IMR-90 (cell line): ENCODE measurements at regions not wholly inside any gene's neighbourhood (a gene's known extent, or its start where the extent isn't known, plus 50 kb on each side); places are given as distances from the start of the nearest gene placed in this dataset.

Experiments used
- ATAC-seq: fragments of 200-7000 bp; cut with Tn5 transposase; 2 replicates; pipeline ENCODE4 v1.9.1; 2020; ENCODE audit warnings: low read depth, mild to moderate bottlenecking, moderate library complexity
- BruUV-seq: library from RNA; stranded (reverse); fragments of 400-500 nt; replicated peaks from 2 replicates; lab custom pipeline; 2021; lab: Mats Ljungman, UMichigan
- CTCF ChIA-PET: fragments of 300-600 bp; formaldehyde crosslinking; extraction: SDS; loops from one replicate; lab custom pipeline; 2021; ENCODE audit warnings: antibody characterized with exemption; lab: Yijun Ruan, JAX
- POLR2A ChIA-PET: fragments of 300-600 bp; sonication (Branson Sonifier 250); formaldehyde crosslinking; loops from one replicate; lab custom pipeline; 2022; ENCODE audit warnings: antibody characterized with exemption; ENCODE audit not compliant: unreplicated experiment; lab: Charles Lee
- DNase-seq: peaks from one replicate; pipeline ENCODE4 v3.0.0; 2013
- H2AFZ ChIP-seq: replicated peaks from 2 replicates; pipeline ENCODE3; 2013; ENCODE audit warnings: low read length, mild to moderate bottlenecking; ENCODE audit not compliant: poor library complexity
- H2AK5ac ChIP-seq: 2 replicates; pipeline ENCODE4 v1.6.1; 2013; ENCODE audit warnings: low read depth, low read length, inconsistent platforms
- H2AK9ac ChIP-seq: replicated peaks from 2 replicates; pipeline ENCODE3; 2013; ENCODE audit warnings: mild to moderate bottlenecking, low read depth, low read length, moderate library complexity; ENCODE audit not compliant: poor library complexity
- H2BK120ac ChIP-seq: 2 replicates; pipeline ENCODE4 v1.6.1; 2013; ENCODE audit warnings: low read depth, low read length, inconsistent platforms
- H2BK15ac ChIP-seq: 3 replicates; pipeline ENCODE4 v1.6.1; 2013; ENCODE audit warnings: low read depth, low read length, inconsistent platforms
- H2BK20ac ChIP-seq: 2 replicates; pipeline ENCODE4 v1.6.1; 2013; ENCODE audit warnings: low read depth, mild to moderate bottlenecking, inconsistent platforms, low read length, moderate library complexity
- H2BK5ac ChIP-seq: 2 replicates; pipeline ENCODE4 v1.6.1; 2013; ENCODE audit warnings: mild to moderate bottlenecking, low read depth, low read length, inconsistent platforms; ENCODE audit not compliant: poor library complexity, severe bottlenecking
- H3K14ac ChIP-seq: replicated peaks from 2 replicates; pipeline ENCODE4 v1.6.1; 2013; ENCODE audit warnings: low read depth, low read length, inconsistent platforms
- H3K18ac ChIP-seq: 2 replicates; pipeline ENCODE4 v1.6.1; 2013; ENCODE audit warnings: low read depth, low read length, control low read depth
- H3K23ac ChIP-seq: 2 replicates; pipeline ENCODE4 v1.6.1; 2013; ENCODE audit warnings: low read depth, low read length, inconsistent platforms
- H3K27ac ChIP-seq: 2 replicates; pipeline ENCODE4 v1.5.1; 2013; ENCODE audit warnings: mild to moderate bottlenecking, control low read depth, low read length; ENCODE audit not compliant: insufficient read depth
- H3K27me3 ChIP-seq: 2 replicates; pipeline ENCODE4 v1.6.1; 2013; ENCODE audit warnings: low read length; ENCODE audit not compliant: control insufficient read depth, insufficient read depth
- H3K36me3 ChIP-seq: 2 replicates; pipeline ENCODE4 v1.6.1; 2013; ENCODE audit warnings: low read length, mixed read lengths; ENCODE audit not compliant: control insufficient read depth, insufficient read depth
- H3K4ac ChIP-seq: 2 replicates; pipeline ENCODE4 v1.6.1; 2013; ENCODE audit warnings: low read depth, low read length, inconsistent platforms
- H3K4me1 ChIP-seq: 2 replicates; pipeline ENCODE4 v1.6.1; 2013; ENCODE audit warnings: low read length, mixed read lengths; ENCODE audit not compliant: control insufficient read depth, insufficient read depth
- H3K4me2 ChIP-seq: 2 replicates; pipeline ENCODE4 v1.6.1; 2013; ENCODE audit warnings: low read depth, mild to moderate bottlenecking, control low read depth, low read length, moderate library complexity
- H3K4me3 ChIP-seq: 2 replicates; pipeline ENCODE4 v1.5.1; 2013; ENCODE audit warnings: low read depth, mild to moderate bottlenecking, control low read depth, low read length, moderate library complexity; ENCODE audit not compliant: insufficient read depth
- H3K56ac ChIP-seq: 2 replicates; pipeline ENCODE4 v1.6.1; 2013; ENCODE audit warnings: low read length, inconsistent platforms; ENCODE audit not compliant: insufficient read depth; ENCODE audit errors: extremely low read depth
- H3K79me1 ChIP-seq, 2 experiments: 2 replicates each; pipeline ENCODE4 v1.6.1; 2013; ENCODE audit warnings: low read length in 2 of 2, inconsistent platforms in 1 of 2, low read depth in 1 of 2
- H3K9ac ChIP-seq: 2 replicates; pipeline ENCODE4 v1.6.1; 2013; ENCODE audit warnings: low read depth, low read length, control low read depth
- H3K9me1 ChIP-seq: 2 replicates; pipeline ENCODE4 v1.6.1; 2013; ENCODE audit warnings: low read length, inconsistent platforms; ENCODE audit not compliant: insufficient read depth
- H3K9me3 ChIP-seq: 2 replicates; pipeline ENCODE4 v1.6.1; 2013; ENCODE audit warnings: low read length; ENCODE audit not compliant: control insufficient read depth, insufficient read depth
- H4K20me1 ChIP-seq: 2 replicates; pipeline ENCODE4 v1.6.1; 2013; ENCODE audit warnings: low read length, inconsistent platforms; ENCODE audit not compliant: insufficient read depth
- H4K5ac ChIP-seq: 2 replicates; pipeline ENCODE4 v1.6.1; 2013; ENCODE audit warnings: mild to moderate bottlenecking, low read depth, low read length, control low read depth
- H4K8ac ChIP-seq, 2 experiments: 2 replicates each; pipeline ENCODE4 v1.6.1; 2013; ENCODE audit warnings: low read depth in 2 of 2, low read length in 2 of 2, control low read depth in 1 of 2, inconsistent platforms in 1 of 2
- H4K91ac ChIP-seq: 2 replicates; pipeline ENCODE4 v1.6.1; 2013; ENCODE audit warnings: low read depth, low read length, inconsistent platforms; ENCODE audit not compliant: insufficient read depth
- BHLHE40 ChIP-seq: fragments of 150-350 bp; IDR thresholded peaks from 2 replicates; pipeline ENCODE4 v1.6.1; 2016; ENCODE audit warnings: mild to moderate bottlenecking, low read depth, low read length
- CEBPB ChIP-seq: IDR thresholded peaks from 2 replicates; pipeline ENCODE4 v1.6.1; 2012; ENCODE audit warnings: low read depth, low read length, improper control_type of control experiment
- CHD1 ChIP-seq: IDR thresholded peaks from 2 replicates; pipeline ENCODE4 v1.6.1; 2012; ENCODE audit warnings: low read depth, low read length, improper control_type of control experiment
- FOS ChIP-seq: fragments of 150-350 bp; IDR thresholded peaks from 2 replicates; pipeline ENCODE4 v1.6.1; 2016; ENCODE audit warnings: low read depth, low read length
- MAFK ChIP-seq: IDR thresholded peaks from 2 replicates; pipeline ENCODE4 v1.6.1; 2012; ENCODE audit warnings: low read depth, low read length, improper control_type of control experiment
- MAZ ChIP-seq: IDR thresholded peaks from 2 replicates; pipeline ENCODE4 v1.6.1; 2012; ENCODE audit warnings: low read depth, mild to moderate bottlenecking, low read length, improper control_type of control experiment, moderate library complexity, borderline replicate concordance
- MXI1 ChIP-seq: IDR thresholded peaks from 2 replicates; pipeline ENCODE4 v1.6.1; 2012; ENCODE audit warnings: low read depth, mild to moderate bottlenecking, low read length, moderate library complexity, borderline replicate concordance
- NFE2L2 ChIP-seq: fragments of 150-350 bp; IDR thresholded peaks from 2 replicates; pipeline ENCODE4 v1.6.1; 2016; ENCODE audit warnings: low read depth, mild to moderate bottlenecking, low read length
- RCOR1 ChIP-seq: IDR thresholded peaks from 2 replicates; pipeline ENCODE4 v1.6.1; 2012; ENCODE audit warnings: mild to moderate bottlenecking, low read length, improper control_type of control experiment; ENCODE audit not compliant: insufficient replicate concordance
- RFX5 ChIP-seq: IDR thresholded peaks from 2 replicates; pipeline ENCODE4 v1.8.0; 2012; ENCODE audit warnings: low read depth, mild to moderate bottlenecking, low read length, moderate library complexity
- SMC3 ChIP-seq: fragments of 150-350 bp; IDR thresholded peaks from 2 replicates; pipeline ENCODE4 v1.6.1; 2016; ENCODE audit warnings: low read depth, mild to moderate bottlenecking, antibody characterized with exemption, low read length, moderate library complexity
- WGBS, 2 experiments: methylation state at CpG; one replicate each; pipeline versions ENCODE4 v1.1.5 to v1.1.7; 2013; ENCODE audit warnings: missing lambda C conversion rate in 2 of 2; ENCODE audit not compliant: insufficient read length in 1 of 2; ENCODE audit errors: extremely low coverage in 2 of 2; 5-methylcytosine and 5-hydroxymethylcytosine counted together
- dilution Hi-C: fragments of 300-500 bp; cut with HindIII; formaldehyde crosslinking; loops from one replicate; pipeline ENCODE4 v1.14.3; 2018; ENCODE audit warnings: low sequenced_read_pairs; ENCODE audit not compliant: unreplicated experiment
- in situ Hi-C: fragments of 300-500 bp; cut with MboI; formaldehyde crosslinking; loops from 3 replicates; pipeline ENCODE4 v1.14.3; 2019; ENCODE audit warnings: low sequenced_read_pairs, inconsistent platforms, mixed read lengths
- intact Hi-C: fragments of 100-400 bp; cut with micrococcal nuclease; formaldehyde crosslinking; loops from 2 replicates; pipeline ENCODE4 v1.10.0; 2022
- TF ChIP-seq, protein P1 (sequence below): fragments of 150-350 bp; IDR thresholded peaks from 2 replicates; pipeline ENCODE4 v1.6.1; 2017; ENCODE audit warnings: mild to moderate bottlenecking, antibody characterized with exemption, low read length, low read depth
- TF ChIP-seq, protein P2 (sequence below): conservative IDR thresholded peaks from 2 replicates; pipeline ENCODE4 v1.5.1; 2012; ENCODE audit warnings: mild to moderate bottlenecking, low read depth, low read length, improper control_type of control experiment
- TF ChIP-seq, protein P3 (sequence below): fragments of 150-350 bp; IDR thresholded peaks from 2 replicates; pipeline ENCODE4 v1.6.1; 2016; ENCODE audit warnings: low read depth, mild to moderate bottlenecking, low read length, moderate library complexity, borderline replicate concordance

DNA sequence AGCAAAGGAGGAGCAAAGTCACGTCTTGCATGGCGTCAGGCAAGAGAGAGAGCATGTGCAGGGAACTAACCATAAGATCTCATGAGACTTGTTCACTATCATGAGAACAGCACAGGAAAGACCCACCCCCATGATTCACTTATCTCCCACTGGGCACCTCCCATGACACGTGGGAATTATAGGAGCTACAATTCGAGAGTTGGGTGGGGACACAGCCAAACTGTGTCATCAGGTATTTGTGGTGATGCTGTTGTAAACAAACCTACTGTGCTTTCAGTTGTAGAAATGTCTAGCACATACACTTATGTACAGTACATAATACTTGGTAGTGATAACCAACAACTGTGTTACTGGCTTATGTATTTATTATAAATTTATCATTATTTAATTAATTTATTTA, 128.3 kb downstream of the UTRN start:
- H3K18ac ChIP-seq: peak overlapping the region; percentile 42; the same call in 1 of the 2 replicates
- no peak overlapping the region for H3K14ac ChIP-seq
- BruUV-seq: no TSS peak
- peak; percentile 34 for DNase-seq
- no peaks in the 10 kb centered on the region for H3K36me3 ChIP-seq
- no peak overlapping the region; the same call in 1 of the 2 replicates for H2BK120ac ChIP-seq
- no peak overlapping the region for H4K8ac ChIP-seq
- in situ Hi-C loops (no loop called here), intact Hi-C loops (no loop called here), dilution Hi-C loops (no loop called here)
- peaks cover 21 to 50% of the 10 kb centered on the region in 2 experiments for H3K79me1 ChIP-seq
- POLR2A ChIA-PET: no interaction called here
- CTCF ChIA-PET: no interaction called here
- no peak for ATAC-seq
- H3K27ac ChIP-seq: no peak overlapping the region
- no peak overlapping the region for H2BK20ac ChIP-seq
- no peak overlapping the region; the same call in 1 of the 2 replicates for H4K5ac ChIP-seq
- no peak overlapping the region; the same call in none of the 2 replicates for H2AK5ac ChIP-seq
- no peak overlapping the region for H4K91ac ChIP-seq
- H3K9me1 ChIP-seq: peaks cover 11% of the 10 kb centered on the region
- no peaks in the 10 kb centered on the region for H3K27me3 ChIP-seq
- peaks cover 5% of the 10 kb centered on the region; the same call in 1 of the 2 replicates for H4K20me1 ChIP-seq
- H3K9me3 ChIP-seq: no peaks in the 10 kb centered on the region
- no peak for TF ChIP-seq FOS
- TF ChIP-seq MAFK: no peak
- no peak for TF ChIP-seq MXI1
- TF ChIP-seq CHD1: no peak
- TF ChIP-seq RCOR1: no peak
- TF ChIP-seq NFE2L2: no peak
- no peak for TF ChIP-seq BHLHE40
- TF ChIP-seq, protein P1, sequence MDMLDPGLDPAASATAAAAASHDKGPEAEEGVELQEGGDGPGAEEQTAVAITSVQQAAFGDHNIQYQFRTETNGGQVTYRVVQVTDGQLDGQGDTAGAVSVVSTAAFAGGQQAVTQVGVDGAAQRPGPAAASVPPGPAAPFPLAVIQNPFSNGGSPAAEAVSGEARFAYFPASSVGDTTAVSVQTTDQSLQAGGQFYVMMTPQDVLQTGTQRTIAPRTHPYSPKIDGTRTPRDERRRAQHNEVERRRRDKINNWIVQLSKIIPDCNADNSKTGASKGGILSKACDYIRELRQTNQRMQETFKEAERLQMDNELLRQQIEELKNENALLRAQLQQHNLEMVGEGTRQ: no peak
- TF ChIP-seq, protein P2, sequence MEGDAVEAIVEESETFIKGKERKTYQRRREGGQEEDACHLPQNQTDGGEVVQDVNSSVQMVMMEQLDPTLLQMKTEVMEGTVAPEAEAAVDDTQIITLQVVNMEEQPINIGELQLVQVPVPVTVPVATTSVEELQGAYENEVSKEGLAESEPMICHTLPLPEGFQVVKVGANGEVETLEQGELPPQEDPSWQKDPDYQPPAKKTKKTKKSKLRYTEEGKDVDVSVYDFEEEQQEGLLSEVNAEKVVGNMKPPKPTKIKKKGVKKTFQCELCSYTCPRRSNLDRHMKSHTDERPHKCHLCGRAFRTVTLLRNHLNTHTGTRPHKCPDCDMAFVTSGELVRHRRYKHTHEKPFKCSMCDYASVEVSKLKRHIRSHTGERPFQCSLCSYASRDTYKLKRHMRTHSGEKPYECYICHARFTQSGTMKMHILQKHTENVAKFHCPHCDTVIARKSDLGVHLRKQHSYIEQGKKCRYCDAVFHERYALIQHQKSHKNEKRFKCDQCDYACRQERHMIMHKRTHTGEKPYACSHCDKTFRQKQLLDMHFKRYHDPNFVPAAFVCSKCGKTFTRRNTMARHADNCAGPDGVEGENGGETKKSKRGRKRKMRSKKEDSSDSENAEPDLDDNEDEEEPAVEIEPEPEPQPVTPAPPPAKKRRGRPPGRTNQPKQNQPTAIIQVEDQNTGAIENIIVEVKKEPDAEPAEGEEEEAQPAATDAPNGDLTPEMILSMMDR: no peak
- TF ChIP-seq RFX5: no peak
- TF ChIP-seq CEBPB: no peak
- no peak for TF ChIP-seq SMC3
- TF ChIP-seq MAZ: no peak
- TF ChIP-seq, protein P3, sequence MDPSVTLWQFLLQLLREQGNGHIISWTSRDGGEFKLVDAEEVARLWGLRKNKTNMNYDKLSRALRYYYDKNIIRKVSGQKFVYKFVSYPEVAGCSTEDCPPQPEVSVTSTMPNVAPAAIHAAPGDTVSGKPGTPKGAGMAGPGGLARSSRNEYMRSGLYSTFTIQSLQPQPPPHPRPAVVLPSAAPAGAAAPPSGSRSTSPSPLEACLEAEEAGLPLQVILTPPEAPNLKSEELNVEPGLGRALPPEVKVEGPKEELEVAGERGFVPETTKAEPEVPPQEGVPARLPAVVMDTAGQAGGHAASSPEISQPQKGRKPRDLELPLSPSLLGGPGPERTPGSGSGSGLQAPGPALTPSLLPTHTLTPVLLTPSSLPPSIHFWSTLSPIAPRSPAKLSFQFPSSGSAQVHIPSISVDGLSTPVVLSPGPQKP: no peak
- no peak overlapping the region for H3K4ac ChIP-seq
- no peak overlapping the region for H3K23ac ChIP-seq
- no peak overlapping the region for H3K56ac ChIP-seq
- peak overlapping the region; percentile 28 for H2BK5ac ChIP-seq
- H3K4me1 ChIP-seq: peaks cover 10% of the 10 kb centered on the region
- no peak overlapping the region for H3K9ac ChIP-seq
- 100% methylated on average over 2 of the region's 4 CpGs; no CpG with 5 or more reads in 1 of the 2 experiments for WGBS, 2 experiments
- no peak overlapping the region for H2AFZ ChIP-seq
- no peak overlapping the region for H3K4me3 ChIP-seq
- H2BK15ac ChIP-seq: no peak overlapping the region
- no peak overlapping the region for H3K4me2 ChIP-seq
- no peak overlapping the region for H2AK9ac ChIP-seq
